Kidney glomerular epithelial cell (primary cell): ENCODE measurements at regions not wholly inside any gene's neighbourhood (a gene's known extent, or its start where the extent isn't known, plus 50 kb on each side); places are given as distances from the start of the nearest gene placed in this dataset.

Source experiments
- DNase-seq: peaks from one replicate; lab custom pipeline; 2025; lab: John Stamatoyannopoulos, UW

DNA sequence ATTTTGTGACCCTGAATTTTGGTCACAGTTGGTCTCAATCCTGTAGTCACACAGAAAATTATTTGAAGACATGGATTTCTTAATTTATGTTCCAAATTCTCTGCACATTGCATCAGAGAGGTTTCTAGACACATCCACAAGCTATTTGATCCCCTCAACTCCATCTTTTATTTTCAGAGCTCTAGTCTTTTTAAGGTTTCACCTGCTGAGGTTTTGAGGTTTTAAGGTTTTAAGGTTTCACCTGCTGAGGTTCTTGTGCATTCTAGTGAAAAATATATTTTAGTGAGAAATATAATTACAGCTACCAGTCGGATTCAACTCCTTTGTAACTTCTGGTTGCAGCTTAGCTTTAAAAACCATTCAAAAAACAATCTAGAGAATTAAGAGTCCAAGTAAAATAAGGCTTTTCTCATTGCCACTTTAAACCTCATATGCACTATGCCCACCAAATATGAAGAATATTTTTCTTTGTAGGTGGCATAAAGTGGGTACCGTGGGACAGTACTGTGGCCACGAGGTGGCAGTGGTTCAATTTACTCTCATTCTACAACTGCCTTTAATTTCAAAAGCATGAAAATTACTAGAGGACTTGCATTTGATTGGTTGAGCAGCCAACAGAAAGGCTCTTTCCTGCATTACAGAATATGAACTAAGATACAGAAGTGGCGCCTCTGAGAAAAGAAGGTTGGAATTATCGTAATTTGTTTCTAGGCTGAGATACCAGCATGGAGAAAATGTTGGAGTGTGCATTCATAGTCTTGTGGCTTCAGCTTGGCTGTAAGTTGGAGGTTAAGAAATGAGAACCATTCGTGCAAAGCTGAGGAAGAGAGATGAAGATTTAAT, 366.5 kb upstream of the OR4E1 start:
- DNase-seq, result no peak

DNA sequence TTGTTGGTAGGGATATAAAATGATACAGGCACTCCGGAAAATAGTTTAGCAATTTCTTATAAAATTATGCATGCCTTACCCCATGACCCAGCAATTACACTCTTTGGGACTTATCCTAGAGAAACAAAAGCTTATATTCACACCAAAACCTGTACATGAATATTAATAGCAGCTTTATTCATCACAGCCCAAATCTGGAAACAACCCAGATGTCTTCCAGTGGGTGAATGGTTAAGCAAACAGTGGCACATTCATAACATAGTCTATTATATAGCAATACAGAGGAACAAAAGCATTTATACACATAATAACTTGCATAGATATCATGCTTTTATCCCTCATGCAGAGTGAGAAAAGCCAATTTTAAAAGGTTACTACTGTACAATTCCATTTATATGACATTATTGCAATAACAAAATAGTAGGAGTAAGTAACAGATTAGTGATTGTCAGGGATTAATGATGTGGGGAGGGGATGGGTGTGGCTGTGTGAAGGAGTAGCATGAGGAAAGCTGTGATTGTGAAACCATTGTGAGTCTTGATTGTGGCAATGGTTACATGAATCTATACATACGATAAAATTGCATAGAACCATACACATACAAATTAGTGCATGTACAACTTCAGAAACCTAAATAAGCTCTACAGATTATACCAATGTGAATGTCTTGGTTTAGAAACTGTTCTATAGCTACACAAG, 363.1 kb upstream of the OR4E1 start:
- no peak for DNase-seq

DNA sequence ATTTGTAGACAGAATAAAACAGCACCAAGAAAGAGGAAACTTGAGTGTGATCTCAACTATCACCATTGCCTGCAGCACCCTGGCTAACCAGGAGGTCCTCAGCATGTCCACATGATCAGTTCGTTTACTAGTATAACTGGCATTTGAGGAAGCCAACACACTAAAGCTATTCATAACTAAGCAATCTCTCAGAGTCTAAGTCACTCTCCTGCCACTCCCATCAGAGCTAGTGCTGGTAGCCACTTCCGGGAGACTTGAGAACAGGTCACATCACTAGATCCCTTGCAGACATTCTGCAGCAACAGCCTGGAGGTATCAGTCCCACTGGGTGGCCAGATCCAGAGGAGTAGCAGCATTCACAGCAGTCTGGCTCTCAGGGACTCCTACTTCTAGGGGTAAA, 352.9 kb upstream of the OR4E1 start:
- DNase-seq, result no peak

- no peak for DNase-seq
Measured at GRCh38 chr14:22025879-22026278, 352.3 kb upstream of the OR4E1 start.

DNA sequence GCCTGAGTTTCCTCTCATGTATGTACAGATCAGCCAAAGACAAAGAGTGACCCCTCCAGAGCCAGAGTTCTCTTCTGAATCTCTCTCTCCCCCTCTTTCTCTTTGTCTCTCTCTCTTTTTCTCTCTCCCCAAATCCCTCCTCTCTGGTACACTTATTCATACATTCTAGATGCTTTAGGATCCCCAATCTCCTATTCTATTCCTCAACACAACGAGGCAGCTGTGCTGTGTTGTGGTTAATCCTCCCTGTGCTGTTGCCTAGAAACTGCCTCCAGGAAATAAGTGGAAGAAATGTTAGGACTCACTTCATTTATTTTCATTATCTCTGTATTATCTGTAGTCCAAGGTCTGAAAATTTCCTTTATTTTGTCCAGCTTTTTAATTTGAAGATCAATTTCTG, 350.5 kb upstream of the OR4E1 start:
- no peak for DNase-seq

DNA sequence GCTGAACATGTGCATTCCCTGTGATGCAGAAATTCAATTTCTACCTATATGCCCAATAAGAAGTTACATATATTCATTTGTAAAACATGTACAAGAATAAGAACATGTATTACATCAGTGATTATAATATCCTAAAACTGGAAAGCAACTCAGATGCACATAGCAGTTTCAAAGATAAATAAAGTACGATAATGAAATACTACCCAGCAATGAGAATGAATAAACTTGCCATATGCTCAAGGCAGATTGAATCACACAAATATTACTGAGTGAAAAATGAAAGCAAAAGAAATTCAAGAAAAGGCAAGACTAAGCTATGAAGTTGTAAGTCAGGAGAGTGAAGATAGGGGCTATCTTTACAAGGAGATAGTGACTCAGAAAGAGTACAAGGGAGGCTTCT, 345.3 kb upstream of the OR4E1 start:
- DNase-seq, result no peak

GRCh38 chr14:22012452-22012851, 338.8 kb upstream of the OR4E1 start:
- no peak for DNase-seq

DNA sequence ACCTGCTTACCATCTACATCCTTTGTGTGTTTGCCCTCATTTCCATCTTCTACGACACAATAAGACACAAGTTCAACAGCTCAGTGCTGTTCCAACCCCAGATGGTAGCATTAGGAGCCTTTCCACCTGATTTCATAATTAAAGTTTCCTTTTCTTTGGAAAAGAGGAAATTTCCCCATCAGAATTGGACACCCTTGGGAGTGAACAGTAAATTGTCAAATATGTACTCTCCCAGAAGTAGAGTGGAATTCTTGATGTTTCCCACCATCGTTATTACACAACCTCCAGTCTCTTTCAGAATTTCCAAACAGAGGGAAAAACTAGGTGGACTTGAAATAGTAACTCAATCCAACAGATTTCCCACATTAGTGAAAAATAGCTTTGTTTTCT, 337.6 kb upstream of the OR4E1 start:
- DNase-seq, result no peak

DNA sequence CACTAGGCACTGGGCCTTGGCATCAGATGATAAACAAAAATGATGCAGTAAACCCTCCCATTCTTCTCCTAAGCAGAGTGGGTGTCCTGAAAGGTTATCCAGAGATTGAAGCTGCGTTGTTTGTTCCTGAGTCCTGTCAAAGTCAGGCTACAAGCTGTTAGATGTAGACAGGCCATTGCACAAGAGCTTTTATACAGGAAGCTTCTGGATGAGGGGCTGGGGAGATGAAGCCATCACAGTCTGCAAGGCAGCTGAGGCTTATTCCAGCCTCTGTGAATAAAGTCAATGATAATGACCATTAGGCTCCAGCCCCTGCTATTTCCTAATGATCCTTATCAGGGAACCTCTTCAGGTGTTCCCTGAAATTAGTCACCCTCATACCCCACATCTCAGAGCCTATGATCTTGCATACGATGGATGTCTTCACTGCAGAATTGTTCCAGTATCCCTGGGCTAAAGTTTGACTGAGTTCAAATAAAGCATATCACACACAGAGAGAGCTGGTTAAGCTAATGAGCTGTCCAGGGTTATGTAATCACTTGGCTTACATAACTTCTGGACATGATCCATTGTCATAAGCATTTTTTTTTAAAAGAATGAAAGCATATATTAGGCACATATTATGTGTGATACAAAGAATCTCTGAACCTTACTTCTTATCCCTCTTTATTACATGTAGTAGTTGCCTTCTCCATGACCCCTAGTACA, 337.1 kb upstream of the OR4E1 start:
- no peak for DNase-seq

- no peak for DNase-seq
Measured at GRCh38 chr14:22008766-22009165, 335.1 kb upstream of the OR4E1 start.

DNA sequence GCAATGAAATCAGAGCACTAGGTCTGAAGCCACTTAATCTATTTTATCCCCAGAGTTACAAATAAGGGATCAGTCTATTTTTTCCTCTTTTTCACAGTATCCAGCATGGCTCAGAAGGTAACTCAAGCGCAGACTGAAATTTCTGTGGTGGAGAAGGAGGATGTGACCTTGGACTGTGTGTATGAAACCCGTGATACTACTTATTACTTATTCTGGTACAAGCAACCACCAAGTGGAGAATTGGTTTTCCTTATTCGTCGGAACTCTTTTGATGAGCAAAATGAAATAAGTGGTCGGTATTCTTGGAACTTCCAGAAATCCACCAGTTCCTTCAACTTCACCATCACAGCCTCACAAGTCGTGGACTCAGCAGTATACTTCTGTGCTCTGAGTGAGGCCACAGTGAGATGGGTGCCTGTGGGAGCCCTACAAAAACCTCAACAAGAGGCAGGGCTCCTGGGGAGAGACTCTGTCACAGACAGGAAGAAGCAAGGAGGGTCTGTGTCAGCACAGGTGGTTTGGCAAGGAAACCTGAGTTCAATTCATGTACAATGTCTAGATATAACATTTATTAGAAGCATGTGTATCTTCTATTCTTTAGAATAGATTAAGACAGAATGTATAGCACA, 334.3 kb upstream of the OR4E1 start:
- no peak for DNase-seq

DNA sequence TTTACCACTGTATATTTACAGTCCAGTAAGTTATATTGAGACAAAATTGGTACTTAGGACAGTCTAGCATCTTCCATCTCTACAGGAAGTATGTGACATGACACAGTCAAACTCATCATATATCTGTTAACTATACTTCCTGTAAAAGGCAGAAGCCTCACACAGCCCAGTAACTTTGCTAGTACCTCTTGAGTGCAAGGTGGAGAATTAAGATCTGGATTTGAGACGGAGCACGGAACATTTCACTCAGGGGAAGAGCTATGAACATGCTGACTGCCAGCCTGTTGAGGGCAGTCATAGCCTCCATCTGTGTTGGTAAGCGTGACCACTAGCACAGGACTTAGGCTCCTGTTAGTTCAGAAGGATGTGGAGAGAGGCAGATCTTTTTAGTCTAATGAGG, 333.7 kb upstream of the OR4E1 start:
- no peak for DNase-seq

DNA sequence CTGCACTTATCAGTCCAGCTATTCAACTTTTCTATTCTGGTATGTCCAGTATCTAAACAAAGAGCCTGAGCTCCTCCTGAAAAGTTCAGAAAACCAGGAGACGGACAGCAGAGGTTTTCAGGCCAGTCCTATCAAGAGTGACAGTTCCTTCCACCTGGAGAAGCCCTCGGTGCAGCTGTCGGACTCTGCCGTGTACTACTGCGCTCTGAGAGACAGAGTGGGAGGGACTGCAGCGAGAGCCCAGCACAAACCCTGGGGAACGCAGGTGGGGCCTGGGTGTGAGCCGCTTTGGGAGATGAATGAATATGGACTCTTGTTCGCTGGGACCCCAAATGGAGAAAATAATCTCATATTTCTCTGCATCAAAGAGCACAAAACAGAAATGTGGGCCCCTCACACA, 329.8 kb upstream of the OR4E1 start:
- no peak for DNase-seq

DNA sequence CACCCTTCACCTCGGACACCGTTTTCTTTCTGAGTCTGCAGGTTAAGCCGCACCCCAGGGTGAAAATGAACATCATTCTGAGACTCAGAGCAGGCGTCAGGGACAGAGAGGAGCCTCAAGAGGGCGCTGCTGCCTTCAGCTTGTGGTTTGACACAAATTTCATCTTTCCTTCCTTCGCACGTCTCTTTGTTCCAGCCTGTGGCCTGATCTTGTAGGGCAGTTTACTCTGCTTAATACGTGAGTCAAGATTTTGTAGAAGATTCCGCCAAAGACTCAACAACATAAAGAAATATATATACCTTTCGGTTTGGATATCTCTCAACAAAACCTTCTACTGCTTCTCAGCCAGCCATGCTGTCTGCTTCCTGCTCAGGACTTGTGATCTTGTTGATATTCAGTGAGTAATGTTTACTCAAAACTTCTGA, 329.3 kb upstream of the OR4E1 start:
- no peak for DNase-seq

DNA sequence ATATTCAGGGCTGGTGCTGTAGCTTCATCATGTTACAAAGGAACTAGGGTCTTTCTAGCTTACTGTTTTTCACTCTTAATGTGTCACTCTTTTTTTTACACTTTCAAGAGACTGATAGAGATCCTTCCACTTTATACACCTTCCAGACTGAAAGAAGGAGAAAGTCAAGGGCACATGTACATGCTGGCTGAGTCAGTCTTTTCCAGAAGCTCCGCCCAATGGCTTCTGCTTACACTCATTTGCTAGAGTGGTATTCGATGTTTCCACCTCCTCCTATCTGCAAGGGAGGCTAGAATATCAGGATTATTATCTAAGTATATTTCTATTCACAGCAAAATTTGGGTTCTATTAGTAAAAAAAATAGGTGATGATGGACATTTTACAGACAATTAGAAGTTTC, 325.8 kb upstream of the OR4E1 start:
- no peak for DNase-seq

DNA sequence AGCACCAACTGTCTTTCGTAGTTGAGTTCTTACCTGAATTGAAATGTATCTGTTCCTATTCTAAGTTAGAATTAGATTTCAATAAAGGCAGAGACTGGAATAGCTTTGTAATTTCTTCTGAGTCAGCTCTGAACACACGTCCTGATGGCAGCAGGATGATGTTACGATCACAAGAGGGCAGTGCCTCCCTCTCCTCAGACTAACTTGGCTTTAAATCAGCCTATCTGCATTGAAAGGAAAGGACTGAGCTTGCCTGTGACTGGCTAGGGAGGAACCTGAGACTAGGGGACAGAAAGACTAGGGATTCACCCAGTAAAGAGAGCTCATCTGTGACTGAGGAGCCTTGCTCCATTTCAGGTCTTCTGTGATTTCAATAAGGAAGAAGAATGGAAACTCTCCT, 323.7 kb upstream of the OR4E1 start:
- DNase-seq, result no peak

DNA sequence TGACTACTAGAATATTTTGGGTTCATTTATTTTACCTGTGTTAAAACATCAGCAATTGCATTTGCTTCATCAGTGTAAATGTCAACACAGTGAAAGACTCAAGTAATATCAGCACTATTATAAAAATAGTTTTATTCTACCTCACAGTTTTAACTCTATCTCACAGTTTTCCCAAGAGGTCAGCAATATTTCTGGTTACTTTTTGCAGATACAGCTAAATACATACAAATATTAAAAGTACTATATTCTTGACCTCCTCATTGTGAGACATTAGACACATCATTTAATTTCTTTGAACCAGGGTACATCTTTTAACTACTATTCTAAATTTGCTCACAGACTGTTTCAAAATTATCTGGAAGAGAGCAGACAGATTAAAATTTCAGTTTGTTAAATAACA, 321.7 kb upstream of the OR4E1 start:
- no peak for DNase-seq

GRCh38 chr14:21993837-21994236, 320.2 kb upstream of the OR4E1 start:
- DNase-seq, result no peak

DNA sequence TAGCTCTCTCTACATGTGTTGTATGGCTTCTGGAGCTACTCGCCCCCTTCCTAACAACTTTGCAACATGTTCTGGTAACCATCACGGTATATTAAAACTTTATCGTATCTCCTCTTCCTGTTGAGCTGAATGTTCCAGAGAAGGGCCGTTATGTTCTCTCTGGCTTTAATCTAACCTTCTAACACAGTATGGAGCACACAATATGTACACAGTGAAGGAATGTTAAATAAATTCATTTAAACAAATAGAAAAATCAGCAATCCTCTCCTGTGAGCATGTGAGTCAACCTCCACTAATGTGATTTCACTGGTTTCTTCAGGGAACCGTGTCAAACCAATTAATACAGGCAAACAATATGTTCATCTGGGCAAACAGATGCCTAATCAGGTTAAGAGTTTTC, 319.5 kb upstream of the OR4E1 start:
- no peak for DNase-seq

- DNase-seq, result no peak
Measured at GRCh38 chr14:21991130-21991529, 317.5 kb upstream of the OR4E1 start.

DNA sequence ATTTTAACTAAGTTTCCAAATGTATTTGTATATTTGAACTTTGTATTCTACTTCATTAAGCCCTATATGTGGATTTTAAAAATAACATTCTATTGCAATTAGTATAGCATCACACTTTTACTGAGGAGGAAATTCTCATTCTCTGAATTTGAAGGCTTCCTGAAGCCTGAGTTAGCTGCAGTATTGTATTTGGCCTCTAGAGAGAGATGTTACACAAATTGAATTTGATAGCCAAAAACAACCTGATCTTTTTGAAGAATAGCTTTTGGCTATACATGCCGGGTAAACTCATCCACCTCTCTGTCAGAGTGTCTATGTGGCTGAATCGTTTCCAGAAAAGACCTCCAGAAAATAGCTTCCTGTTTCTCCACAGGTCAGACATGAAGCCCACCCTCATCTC, 316.5 kb upstream of the OR4E1 start:
- peak; percentile 3 for DNase-seq

DNA sequence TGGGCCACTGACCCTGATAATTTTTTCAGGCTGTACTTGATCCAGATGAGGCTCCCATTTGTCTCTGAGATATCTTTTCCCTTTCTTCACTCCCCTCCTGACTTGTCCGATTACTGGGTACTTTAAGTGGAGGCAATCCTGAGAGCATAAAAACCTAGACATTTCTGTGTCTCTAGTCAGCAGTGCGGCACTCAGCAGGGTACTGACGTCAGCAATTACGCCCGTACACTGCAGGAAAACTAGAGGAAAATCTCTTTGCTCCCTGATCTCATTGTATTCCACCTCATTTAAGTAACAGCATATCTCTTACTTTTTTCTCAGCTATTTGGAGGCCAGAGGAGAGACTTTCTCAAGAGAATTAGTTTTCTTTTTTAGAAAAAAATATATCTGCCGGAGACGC, 315.5 kb upstream of the OR4E1 start:
- DNase-seq, result no peak

DNA sequence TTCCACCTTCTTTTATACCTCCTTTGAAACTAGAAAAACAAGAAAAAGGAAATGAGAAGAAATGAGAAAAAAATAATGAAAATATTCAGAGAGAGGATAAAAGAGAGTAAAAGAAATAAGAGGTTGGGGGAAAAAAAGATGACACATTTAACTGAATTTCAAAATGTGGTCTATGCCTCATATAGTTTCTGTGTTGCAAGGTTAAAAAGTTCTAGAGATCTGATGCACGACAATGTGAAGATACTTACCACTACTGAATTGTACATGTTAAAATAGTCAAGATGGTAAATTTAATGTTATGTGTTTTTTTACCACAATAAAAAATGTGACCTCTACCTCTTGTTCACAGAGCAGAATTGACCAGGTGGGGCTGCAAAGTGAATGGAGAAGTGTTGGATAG, 314.8 kb upstream of the OR4E1 start:
- DNase-seq, result no peak
